ENCODE measurements at regions not wholly inside any gene's neighbourhood (a gene's known extent, or its start where the extent isn't known, plus 50 kb on each side); places are given as distances from the start of the nearest gene placed in this dataset.

DNA sequence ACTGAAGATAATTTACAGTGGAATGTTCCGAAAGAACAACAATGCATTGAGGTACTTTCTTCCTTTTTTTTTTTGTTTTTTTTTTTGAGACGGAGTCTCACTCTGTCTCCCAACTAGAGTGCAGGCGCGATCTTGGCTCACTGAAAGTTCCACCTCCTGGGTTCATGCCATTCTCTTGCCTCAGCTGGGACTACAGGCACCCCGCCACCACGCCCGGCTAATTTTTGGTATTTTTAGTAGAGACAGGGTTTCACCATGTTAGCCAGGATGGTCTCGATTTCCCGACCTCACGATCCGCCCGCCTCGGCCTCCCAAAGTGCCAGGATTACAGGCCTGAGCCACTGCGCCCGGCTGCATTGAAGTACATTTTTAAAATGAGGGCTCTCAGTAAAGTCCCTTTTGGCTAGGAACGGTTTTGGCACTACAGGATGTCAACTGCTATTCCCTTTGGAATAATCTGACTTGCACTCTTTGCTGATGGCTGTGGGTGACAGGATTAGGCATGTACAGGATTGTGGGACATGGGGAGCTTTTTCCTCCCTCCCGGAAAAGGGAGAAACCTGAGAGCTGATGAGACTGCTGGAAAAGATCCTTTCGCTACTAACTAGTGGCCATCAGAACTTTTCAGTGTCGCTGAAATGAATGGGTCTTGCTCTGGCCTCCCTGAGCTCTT, 56.9 kb upstream of the EDEM3 start:
- H2AFZ ChIP-seq (ENCODE audit: low read length): no peak overlapping the region
- no TSS peak for BruUV-seq (replicated peaks)
- CTCF ChIA-PET: no interaction called here
- H3K79me2 ChIP-seq (ENCODE audit: low read length): no peaks in the 10 kb centered on the region
- intact Hi-C loops (cut with micrococcal nuclease): no loop called here
- no peaks in the 10 kb centered on the region for H3K36me3 ChIP-seq (ENCODE audit: low read depth, low read length)
- no peaks in the 10 kb centered on the region for H4K20me1 ChIP-seq (ENCODE audit: low read length)
- no peak overlapping the region for H3K4me3 ChIP-seq (ENCODE audit: low read length)
- ATAC-seq (no peak), DNase-seq (no peak)
- no peak overlapping the region for H3K9ac ChIP-seq (ENCODE audit: low read length)
- POLR2A ChIA-PET (ENCODE audit: unreplicated experiment): no interaction called here
- H3K9me3 ChIP-seq (ENCODE audit: low read length): no peaks in the 10 kb centered on the region
- H3K4me2 ChIP-seq (ENCODE audit: low read length): no peak overlapping the region
- no peaks in the 10 kb centered on the region for H3K9me2 ChIP-seq (replicated peaks; ENCODE audit: low read length)
- H3K27ac ChIP-seq (ENCODE audit: low read length): no peak overlapping the region
- no peaks in the 10 kb centered on the region for H3K4me1 ChIP-seq (ENCODE audit: insufficient read depth, low read length)
- TF ChIP-seq EZH2phosphoT487 (IDR thresholded peaks at IDR 0.05; ENCODE audit: borderline replicate concordance, low read length): no peak
- no peak for TF ChIP-seq EZH2 (IDR thresholded peaks at IDR 0.05; ENCODE audit: low read length, unreplicated experiment)
- TF ChIP-seq, protein P1, sequence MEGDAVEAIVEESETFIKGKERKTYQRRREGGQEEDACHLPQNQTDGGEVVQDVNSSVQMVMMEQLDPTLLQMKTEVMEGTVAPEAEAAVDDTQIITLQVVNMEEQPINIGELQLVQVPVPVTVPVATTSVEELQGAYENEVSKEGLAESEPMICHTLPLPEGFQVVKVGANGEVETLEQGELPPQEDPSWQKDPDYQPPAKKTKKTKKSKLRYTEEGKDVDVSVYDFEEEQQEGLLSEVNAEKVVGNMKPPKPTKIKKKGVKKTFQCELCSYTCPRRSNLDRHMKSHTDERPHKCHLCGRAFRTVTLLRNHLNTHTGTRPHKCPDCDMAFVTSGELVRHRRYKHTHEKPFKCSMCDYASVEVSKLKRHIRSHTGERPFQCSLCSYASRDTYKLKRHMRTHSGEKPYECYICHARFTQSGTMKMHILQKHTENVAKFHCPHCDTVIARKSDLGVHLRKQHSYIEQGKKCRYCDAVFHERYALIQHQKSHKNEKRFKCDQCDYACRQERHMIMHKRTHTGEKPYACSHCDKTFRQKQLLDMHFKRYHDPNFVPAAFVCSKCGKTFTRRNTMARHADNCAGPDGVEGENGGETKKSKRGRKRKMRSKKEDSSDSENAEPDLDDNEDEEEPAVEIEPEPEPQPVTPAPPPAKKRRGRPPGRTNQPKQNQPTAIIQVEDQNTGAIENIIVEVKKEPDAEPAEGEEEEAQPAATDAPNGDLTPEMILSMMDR (conservative IDR thresholded peaks at IDR 0.05; ENCODE audit: low read depth, low read length): no peak
- no peaks in the 10 kb centered on the region for H3K27me3 ChIP-seq (ENCODE audit: low read length)
- no peaks in the 10 kb centered on the region for H3F3A ChIP-seq (ENCODE audit: low read length, unreplicated experiment)

DNA sequence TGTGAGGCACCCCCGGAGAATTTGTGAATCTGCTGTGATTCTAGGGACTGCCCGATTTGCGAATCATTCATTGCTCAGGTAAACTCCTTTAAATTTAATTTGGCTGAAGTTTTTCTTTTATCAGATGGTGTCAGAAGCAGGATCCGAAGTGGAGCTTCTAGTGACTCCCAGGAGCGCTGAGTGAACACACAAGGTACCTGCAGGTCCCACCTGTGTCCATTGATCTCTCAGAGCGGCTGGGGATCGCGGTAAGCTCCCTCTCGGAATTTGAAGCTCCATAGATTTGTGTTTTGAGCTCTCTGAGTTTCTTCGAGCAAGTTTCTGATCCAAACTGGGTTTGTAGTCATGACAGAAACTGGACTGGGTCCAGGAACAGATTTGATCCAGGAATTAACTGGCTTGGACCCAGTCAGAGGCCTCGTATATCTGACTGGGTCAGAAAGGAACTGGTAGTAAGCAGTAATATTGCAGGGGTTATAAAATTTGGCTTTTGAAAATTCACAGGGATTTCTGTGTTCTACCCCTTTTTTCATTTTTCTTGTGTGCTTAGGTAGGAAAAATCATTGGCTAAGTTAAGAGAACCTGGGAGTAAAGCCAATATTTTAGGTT, 56.2 kb upstream of the EDEM3 start:
- Histone ChIP-seq H4K20me1 (ENCODE audit: low read length) (no peaks in the 10 kb centered on the region), H3F3A (ENCODE audit: low read length, unreplicated experiment) (no peaks in the 10 kb centered on the region)
- POLR2A ChIA-PET (ENCODE audit: unreplicated experiment): no interaction called here

DNA sequence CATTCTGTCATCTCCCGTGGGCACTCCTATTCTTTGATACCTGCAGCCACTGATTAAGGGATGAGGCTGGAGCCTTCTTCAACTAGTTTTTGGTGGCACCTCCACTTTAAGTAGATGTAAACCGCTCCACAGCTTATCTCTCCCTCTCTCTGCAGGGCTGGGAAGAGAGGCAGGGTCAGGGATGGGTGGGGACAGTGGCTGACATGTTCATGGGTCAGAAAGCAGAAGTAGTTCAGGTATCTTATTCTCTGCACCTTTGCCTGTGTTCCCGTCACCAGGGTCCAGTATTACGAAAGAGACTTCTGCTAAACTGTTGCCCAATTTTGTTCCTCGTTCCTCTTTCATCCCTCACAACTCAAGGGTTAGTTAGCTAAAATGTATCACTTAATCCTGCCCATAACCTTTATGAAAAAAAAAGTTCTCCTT, 51.7 kb upstream of the EDEM3 start:
- no peak for ATAC-seq

More for the DNA sequence above, 56.2 kb upstream of the EDEM3 start:
- Histone ChIP-seq H3K4me2 (ENCODE audit: low read length) (no peak overlapping the region), H3K36me3 (ENCODE audit: low read depth, low read length) (no peaks in the 10 kb centered on the region), H3K4me1 (ENCODE audit: insufficient read depth, low read length) (no peaks in the 10 kb centered on the region), H3K27me3 (ENCODE audit: low read length) (no peaks in the 10 kb centered on the region), H2AFZ (ENCODE audit: low read length) (no peak overlapping the region), H3K9ac (ENCODE audit: low read length) (no peak overlapping the region), H3K4me3 (ENCODE audit: low read length) (no peak overlapping the region), H3K9me2 (replicated peaks; ENCODE audit: low read length) (no peaks in the 10 kb centered on the region), H3K79me2 (ENCODE audit: low read length) (no peaks in the 10 kb centered on the region), H3K9me3 (ENCODE audit: low read length) (no peaks in the 10 kb centered on the region), H3K27ac (ENCODE audit: low read length) (no peak overlapping the region)
- BruUV-seq (replicated peaks): no TSS peak
- no peak for ATAC-seq
- DNase-seq: no peak
- intact Hi-C loops (cut with micrococcal nuclease): no loop called here
- CTCF ChIA-PET: no interaction called here
- TF ChIP-seq EZH2phosphoT487 (IDR thresholded peaks at IDR 0.05; ENCODE audit: borderline replicate concordance, low read length): no peak

More for the DNA sequence above, 51.7 kb upstream of the EDEM3 start:
- Histone ChIP-seq H3F3A (ENCODE audit: low read length, unreplicated experiment) (peaks cover 4% of the 10 kb centered on the region), H3K27me3 (ENCODE audit: low read length) (no peaks in the 10 kb centered on the region), H4K20me1 (ENCODE audit: low read length) (no peaks in the 10 kb centered on the region), H3K79me2 (ENCODE audit: low read length) (no peaks in the 10 kb centered on the region), H3K9me3 (ENCODE audit: low read length) (no peaks in the 10 kb centered on the region), H3K9me2 (replicated peaks; ENCODE audit: low read length) (no peaks in the 10 kb centered on the region), H3K36me3 (ENCODE audit: low read depth, low read length) (no peaks in the 10 kb centered on the region), H3K4me3 (ENCODE audit: low read length) (no peak overlapping the region), H3K4me1 (ENCODE audit: insufficient read depth, low read length) (peaks cover 27% of the 10 kb centered on the region), H3K9ac (ENCODE audit: low read length) (no peak overlapping the region), H3K4me2 (ENCODE audit: low read length) (no peak overlapping the region), H3K27ac (ENCODE audit: low read length) (no peak overlapping the region), H2AFZ (ENCODE audit: low read length) (no peak overlapping the region)
- no peak for DNase-seq
- ChIA-PET CTCF (no interaction called here), POLR2A (ENCODE audit: unreplicated experiment) (no interaction called here)
- intact Hi-C loops (cut with micrococcal nuclease): loop anchor here (5.0 kb wide), 1 partner anchor 351 kb away; the partner anchor contains the start of genes SWT1 and TRMT1L
- BruUV-seq (replicated peaks): no TSS peak
- no peak for TF ChIP-seq EZH2phosphoT487 (IDR thresholded peaks at IDR 0.05; ENCODE audit: borderline replicate concordance, low read length)
- no peak for TF ChIP-seq EZH2 (IDR thresholded peaks at IDR 0.05; ENCODE audit: low read length, unreplicated experiment)
- TF ChIP-seq, protein P1 (conservative IDR thresholded peaks at IDR 0.05; ENCODE audit: low read depth, low read length): no peak
